ENCODE measurements at regions not wholly inside any gene's neighbourhood (a gene's known extent, or its start where the extent isn't known, plus 50 kb on each side); places are given as distances from the start of the nearest gene placed in this dataset.

GRCh38 chr3:732326-732928, 360.4 kb upstream of the CNTN6 start:
- no peaks in the 10 kb centered on the region for H3K27me3 ChIP-seq (ENCODE audit: low read length)
- H3K4me2 ChIP-seq (ENCODE audit: low read depth, low read length, poor library complexity, severe bottlenecking) = no peak overlapping the region
- no peak overlapping the region for H3K27ac ChIP-seq (ENCODE audit: low read depth, low read length)
- H2AFZ ChIP-seq (ENCODE audit: low read depth, low read length, severe bottlenecking) = no peak overlapping the region
- no peaks in the 10 kb centered on the region for H3K36me3 ChIP-seq (ENCODE audit: low read length)
- no peaks in the 10 kb centered on the region for H3K9me2 ChIP-seq (replicated peaks; ENCODE audit: insufficient read depth, low read length)
- H3K9ac ChIP-seq (ENCODE audit: low read length) = no peak overlapping the region
- H3K4me3 ChIP-seq (ENCODE audit: insufficient read depth, low read length, poor library complexity, severe bottlenecking) = no peak overlapping the region
- H3K9me3 ChIP-seq (ENCODE audit: insufficient read depth, low read length) = no peaks in the 10 kb centered on the region
- no peaks in the 10 kb centered on the region for H4K20me1 ChIP-seq (ENCODE audit: low read depth, low read length)
- no peaks in the 10 kb centered on the region for H3F3A ChIP-seq (ENCODE audit: insufficient read depth)
- TF ChIP-seq CTCF (IDR thresholded peaks at IDR 0.05; ENCODE audit: insufficient read depth, low read length, poor library complexity, severe bottlenecking) (no peak), EZH2phosphoT487 (conservative IDR thresholded peaks at IDR 0.05; ENCODE audit: low read length) (no peak)
- H3K79me2 ChIP-seq (ENCODE audit: insufficient read depth, low read length) = no peaks in the 10 kb centered on the region

- no peak overlapping the region for H2AFZ ChIP-seq (ENCODE audit: low read depth, low read length, severe bottlenecking)
- H3K9me3 ChIP-seq (ENCODE audit: insufficient read depth, low read length) = no peaks in the 10 kb centered on the region
- TF ChIP-seq CTCF (IDR thresholded peaks at IDR 0.05; ENCODE audit: insufficient read depth, low read length, poor library complexity, severe bottlenecking) (no peak), EZH2phosphoT487 (conservative IDR thresholded peaks at IDR 0.05; ENCODE audit: low read length) (no peak)
- H3K9ac ChIP-seq (ENCODE audit: low read length) = no peak overlapping the region
- H3K4me2 ChIP-seq (ENCODE audit: low read depth, low read length, poor library complexity, severe bottlenecking) = no peak overlapping the region
- no peak overlapping the region for H3K4me3 ChIP-seq (ENCODE audit: insufficient read depth, low read length, poor library complexity, severe bottlenecking)
- H3K27ac ChIP-seq (ENCODE audit: low read depth, low read length) = no peak overlapping the region
- H3K9me2 ChIP-seq (replicated peaks; ENCODE audit: insufficient read depth, low read length) = no peaks in the 10 kb centered on the region
- no peaks in the 10 kb centered on the region for H3F3A ChIP-seq (ENCODE audit: insufficient read depth)
- no peaks in the 10 kb centered on the region for H3K27me3 ChIP-seq (ENCODE audit: low read length)
- H3K36me3 ChIP-seq (ENCODE audit: low read length) = no peaks in the 10 kb centered on the region
- no peaks in the 10 kb centered on the region for H4K20me1 ChIP-seq (ENCODE audit: low read depth, low read length)
- H3K79me2 ChIP-seq (ENCODE audit: insufficient read depth, low read length) = no peaks in the 10 kb centered on the region
Measured at GRCh38 chr3:733313-733712, 359.5 kb upstream of the CNTN6 start.

GRCh38 chr3:757711-758110, 335.1 kb upstream of the CNTN6 start:
- H3K9ac ChIP-seq (ENCODE audit: low read length) = no peak overlapping the region
- no peaks in the 10 kb centered on the region for H3K36me3 ChIP-seq (ENCODE audit: low read length)
- no peaks in the 10 kb centered on the region for H3K79me2 ChIP-seq (ENCODE audit: insufficient read depth, low read length)
- no peak overlapping the region for H3K4me3 ChIP-seq (ENCODE audit: insufficient read depth, low read length, poor library complexity, severe bottlenecking)
- no peak overlapping the region for H2AFZ ChIP-seq (ENCODE audit: low read depth, low read length, severe bottlenecking)
- TF ChIP-seq EZH2phosphoT487 (conservative IDR thresholded peaks at IDR 0.05; ENCODE audit: low read length) (no peak), CTCF (IDR thresholded peaks at IDR 0.05; ENCODE audit: insufficient read depth, low read length, poor library complexity, severe bottlenecking) (no peak)
- no peak overlapping the region for H3K4me2 ChIP-seq (ENCODE audit: low read depth, low read length, poor library complexity, severe bottlenecking)
- H3K27me3 ChIP-seq (ENCODE audit: low read length) = no peaks in the 10 kb centered on the region
- H3K9me2 ChIP-seq (replicated peaks; ENCODE audit: insufficient read depth, low read length) = no peaks in the 10 kb centered on the region
- H3F3A ChIP-seq (ENCODE audit: insufficient read depth) = no peaks in the 10 kb centered on the region
- H3K9me3 ChIP-seq (ENCODE audit: insufficient read depth, low read length) = no peaks in the 10 kb centered on the region
- H4K20me1 ChIP-seq (ENCODE audit: low read depth, low read length) = no peaks in the 10 kb centered on the region
- no peak overlapping the region for H3K27ac ChIP-seq (ENCODE audit: low read depth, low read length)
